MM.1S (cell line): ENCODE measurements at regions not wholly inside any gene's neighbourhood (a gene's known extent, or its start where the extent isn't known, plus 50 kb on each side); places are given as distances from the start of the nearest gene placed in this dataset.

Source experiments
- CTCF ChIP-seq: fragments of 300-600 bp; sonication (generic); IDR thresholded peaks from 2 replicates; pipeline ENCODE4 v1.5.1; 2016; ENCODE audit warnings: antibody characterized with exemption, low read length, mixed read lengths
- EZH2 ChIP-seq: fragments of 300-600 bp; sonication (generic); optimal IDR thresholded peaks from 2 replicates; pipeline ENCODE3; 2017; ENCODE audit warnings: low read depth, mild to moderate bottlenecking, antibody characterized with exemption, low read length, mixed read lengths

- no peak for TF ChIP-seq EZH2
- TF ChIP-seq CTCF: no peak
Measured at GRCh38 chrX:65203545-65203944, 227.3 kb upstream of the ZC4H2 start.
